NCI-H1436 (cell line): ENCODE measurements at regions not wholly inside any gene's neighbourhood (a gene's known extent, or its start where the extent isn't known, plus 50 kb on each side); places are given as distances from the start of the nearest gene placed in this dataset.

ENCODE experiments used
- DNase-seq: peaks from one replicate; lab custom pipeline; 2025; lab: John Stamatoyannopoulos, UW

GRCh38 chr15:29369261-29369660 lies 99.6 kb upstream of the NSMCE3 start:
- DNase-seq = no peak

GRCh38 chr15:29364426-29365078 lies 94.9 kb upstream of the NSMCE3 start:
- no peak for DNase-seq

GRCh38 chr15:29361560-29361959 lies 91.9 kb upstream of the NSMCE3 start:
- no peak for DNase-seq

GRCh38 chr15:29360152-29360551 lies 90.5 kb upstream of the NSMCE3 start:
- no peak for DNase-seq

DNA sequence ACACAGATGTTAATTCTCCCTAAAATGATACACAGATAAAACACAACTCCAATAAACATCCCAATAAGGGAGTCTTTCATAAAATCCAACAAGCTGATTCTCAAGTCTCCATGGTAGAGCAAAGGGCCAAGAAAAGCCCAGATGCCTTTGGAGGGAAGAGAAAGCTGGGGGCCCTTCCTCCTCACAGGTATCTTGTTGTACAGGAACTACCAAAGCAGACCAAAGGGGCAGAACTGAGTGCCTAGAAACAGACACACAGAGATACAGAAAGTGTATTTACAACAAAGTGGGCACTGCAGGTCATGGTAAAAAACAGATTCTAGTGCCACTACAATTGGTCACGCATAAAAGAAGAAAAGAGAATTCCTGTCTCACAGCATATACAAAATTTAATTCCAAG lies 87.2 kb upstream of the NSMCE3 start:
- no peak for DNase-seq

DNA sequence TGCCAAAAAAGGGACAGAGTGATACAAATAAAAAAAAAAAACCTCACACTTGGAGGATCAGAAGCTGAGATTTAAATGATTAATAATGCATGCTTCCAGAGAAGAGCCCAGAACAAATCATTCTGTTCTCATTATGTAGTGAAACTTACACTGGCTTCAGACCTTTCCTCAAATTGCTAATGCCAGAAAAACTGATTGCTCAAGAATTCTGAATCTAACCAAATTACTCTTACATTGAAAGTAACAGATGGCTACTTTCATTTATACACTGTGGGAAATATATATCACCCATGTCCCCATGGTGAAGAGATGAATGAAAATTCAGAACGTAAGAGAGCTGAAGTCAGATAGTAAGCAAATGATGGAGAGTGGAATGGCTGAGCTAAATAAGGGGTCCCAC lies 85.9 kb upstream of the NSMCE3 start:
- DNase-seq = no peak

- DNase-seq = no peak
Measured at GRCh38 chr15:29352402-29352801, 82.8 kb upstream of the NSMCE3 start.

DNA sequence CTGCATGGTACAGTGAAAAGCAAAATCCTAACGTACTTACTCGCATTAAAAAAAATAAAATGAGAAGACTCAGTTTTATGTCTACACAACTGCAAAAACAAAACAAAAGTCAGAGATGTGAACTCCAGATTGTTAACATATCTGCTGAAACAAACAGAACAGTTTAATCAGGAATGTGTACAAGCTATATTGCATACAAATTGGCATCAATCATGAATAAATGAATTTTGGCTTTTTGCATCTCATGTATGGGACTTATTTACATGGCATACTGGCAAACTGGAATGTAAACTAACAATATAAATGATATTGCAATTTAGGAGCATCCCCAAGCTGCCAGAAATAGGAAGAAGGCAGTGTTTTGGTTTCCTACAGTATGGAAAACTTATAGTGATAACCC lies 79.6 kb upstream of the NSMCE3 start:
- DNase-seq = no peak

GRCh38 chr15:29348336-29348914 lies 78.8 kb upstream of the NSMCE3 start:
- DNase-seq = no peak

- no peak for DNase-seq
Measured at GRCh38 chr15:29346998-29347397, 77.4 kb upstream of the NSMCE3 start.

DNA sequence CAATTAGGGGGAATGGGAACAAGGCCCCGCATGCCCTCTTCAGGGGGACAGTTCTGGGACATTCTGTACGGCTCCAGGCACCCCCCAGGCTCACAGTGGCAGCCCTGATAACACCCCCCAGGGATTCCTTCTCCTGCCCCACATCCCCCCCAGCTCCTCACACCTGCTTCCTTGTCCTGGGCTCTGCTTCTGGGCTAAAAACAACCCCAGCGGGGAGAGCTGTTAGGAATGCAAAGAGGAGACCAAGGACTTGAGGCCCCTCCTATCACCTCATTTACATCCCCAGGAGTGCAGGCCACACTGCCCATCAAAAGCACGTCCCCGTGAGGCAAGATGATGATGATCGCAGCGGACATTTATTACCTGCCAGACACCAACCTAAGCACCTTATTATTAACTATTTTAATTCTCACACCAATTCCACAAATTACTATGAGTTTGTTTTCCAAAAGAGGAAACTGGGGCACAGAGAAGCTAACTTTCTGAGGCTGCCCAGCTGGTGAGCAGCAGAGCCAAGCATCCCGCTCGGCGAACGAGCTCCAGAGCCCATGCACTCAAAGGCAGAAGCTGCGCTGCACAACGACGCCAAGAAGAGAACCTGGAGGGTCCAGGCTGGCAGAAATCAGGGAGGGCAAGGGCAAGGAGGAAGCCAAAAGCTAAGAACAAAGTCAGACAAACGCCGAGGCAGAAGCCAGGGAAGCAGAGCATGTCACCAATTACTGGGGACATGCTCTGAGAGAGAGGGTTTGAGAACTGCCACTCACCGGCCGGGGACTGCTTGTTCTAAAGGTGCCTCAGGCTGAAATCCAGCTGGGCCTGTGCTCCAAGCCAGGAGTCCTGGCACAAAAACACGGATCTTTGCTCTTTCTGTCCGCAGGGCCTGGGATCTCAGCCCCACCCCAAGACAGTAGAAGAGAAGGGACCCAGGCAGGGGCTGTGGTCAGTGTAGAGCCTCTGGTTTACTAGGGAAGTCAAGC lies 76.2 kb upstream of the NSMCE3 start:
- DNase-seq = no peak

DNA sequence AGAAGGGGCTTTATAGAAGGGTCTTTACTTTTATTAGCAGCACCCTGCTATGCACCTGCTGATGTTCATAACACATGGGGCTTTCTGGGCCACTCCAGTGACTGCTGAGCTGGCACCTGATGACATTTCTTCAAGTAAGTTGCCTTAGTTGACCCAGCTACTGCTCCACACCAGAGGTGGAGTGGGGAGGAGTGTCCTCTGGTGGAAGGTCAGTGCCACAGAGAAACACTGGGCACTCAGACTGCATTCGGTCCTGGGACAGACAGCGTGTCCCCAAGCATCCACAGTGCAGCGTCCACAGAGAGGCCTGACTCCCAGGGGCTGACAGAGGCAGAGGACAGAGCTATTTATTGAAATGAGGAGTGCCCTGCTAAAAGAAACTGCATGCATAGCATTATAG lies 74.9 kb upstream of the NSMCE3 start:
- no peak for DNase-seq

GRCh38 chr15:29343229-29343628 lies 73.6 kb upstream of the NSMCE3 start:
- no peak for DNase-seq

DNA sequence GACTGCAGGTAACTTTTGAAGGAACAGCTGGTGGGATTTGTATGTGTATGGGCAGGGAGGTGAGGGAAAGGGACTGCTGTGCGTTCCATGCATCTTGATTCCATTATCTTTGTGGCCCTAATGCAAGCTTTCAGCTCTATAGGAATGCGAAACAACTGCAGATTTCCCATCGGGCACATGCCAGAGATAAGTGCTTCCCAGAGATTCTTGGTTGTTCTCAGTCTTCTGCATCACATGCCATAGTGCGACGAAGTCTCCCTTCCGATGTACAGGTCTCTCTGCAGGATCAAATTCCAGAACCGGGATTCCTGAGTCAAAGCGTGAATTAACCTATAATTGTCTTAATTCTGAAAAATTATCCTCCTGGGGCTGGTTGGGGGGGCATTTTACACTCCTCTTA lies 72.6 kb upstream of the NSMCE3 start:
- DNase-seq = no peak

DNA sequence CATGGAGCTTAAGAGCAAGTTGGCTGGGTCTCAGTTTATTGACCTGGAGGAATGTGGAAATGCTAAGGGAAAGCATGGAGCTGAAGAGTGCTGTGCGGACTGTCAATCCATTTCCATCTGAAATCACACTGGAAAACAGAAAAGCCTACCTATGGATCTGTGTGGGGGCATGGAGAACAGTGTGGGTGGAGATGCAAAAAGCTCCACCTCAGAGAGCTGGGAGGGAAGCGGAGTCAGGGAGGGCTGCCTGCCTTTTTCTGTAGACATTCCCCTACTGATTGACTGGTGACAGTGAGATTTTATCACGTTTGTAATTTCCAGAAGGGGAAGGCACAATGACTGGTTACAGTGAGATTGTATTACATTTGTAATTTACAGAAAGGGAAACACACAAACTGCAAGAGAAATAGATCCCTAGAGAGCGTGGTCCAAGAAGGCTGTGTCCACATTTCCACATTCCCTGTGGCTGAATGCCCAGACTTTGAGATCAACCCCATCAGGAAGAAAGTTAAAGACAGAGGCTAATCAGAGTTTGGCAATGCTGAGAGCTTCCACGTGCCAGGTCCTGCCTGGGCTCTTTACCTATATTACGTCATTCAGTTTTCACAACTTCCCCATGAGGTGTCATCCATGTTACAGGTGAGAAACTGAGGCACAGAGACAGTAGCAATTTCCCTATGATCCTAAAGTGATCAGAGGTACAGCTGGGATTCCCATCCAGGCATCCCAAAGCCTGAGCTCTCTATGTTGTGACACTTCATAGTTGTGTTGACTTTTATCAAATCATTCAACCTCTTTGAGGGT lies 67.7 kb upstream of the NSMCE3 start:
- no peak for DNase-seq

DNA sequence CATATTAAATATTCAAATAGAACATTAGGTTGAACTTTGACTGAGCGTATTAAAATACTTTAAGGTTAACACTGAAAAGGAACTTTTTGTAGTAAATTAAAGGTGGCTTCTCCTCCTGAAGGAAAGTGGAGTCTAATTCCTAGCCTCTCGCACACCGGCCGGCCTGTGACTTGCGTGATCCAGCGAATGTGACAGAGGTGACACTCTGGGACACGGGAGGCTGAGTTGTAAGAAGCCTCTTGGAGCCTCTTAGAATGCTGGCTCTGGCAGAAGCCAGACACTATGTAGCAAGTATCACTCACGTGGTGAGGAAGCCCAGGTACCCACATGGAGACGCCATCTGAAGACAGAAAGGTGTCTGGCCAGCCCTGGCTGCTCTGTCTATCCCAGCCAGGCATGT lies 64.9 kb upstream of the NSMCE3 start:
- DNase-seq = no peak

DNA sequence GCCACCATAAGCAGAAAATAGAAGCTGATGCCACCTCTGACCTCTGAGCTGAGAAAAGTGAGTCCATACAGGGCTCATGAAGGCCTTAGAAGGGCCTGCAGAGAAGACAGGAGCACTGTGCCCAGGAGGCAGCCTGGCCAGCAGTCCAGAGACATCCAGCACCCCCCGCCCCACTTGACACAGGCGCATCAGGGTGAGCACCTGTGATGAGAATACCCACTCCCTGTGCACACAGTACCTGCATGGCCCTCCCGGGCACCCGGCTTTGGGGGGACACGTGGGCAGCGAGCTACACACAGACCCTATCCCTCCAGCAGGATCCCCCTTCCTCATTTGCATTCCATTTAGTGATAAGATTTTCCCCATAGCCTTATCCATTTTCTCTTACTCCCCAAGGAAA lies 63.6 kb upstream of the NSMCE3 start:
- no peak for DNase-seq

DNA sequence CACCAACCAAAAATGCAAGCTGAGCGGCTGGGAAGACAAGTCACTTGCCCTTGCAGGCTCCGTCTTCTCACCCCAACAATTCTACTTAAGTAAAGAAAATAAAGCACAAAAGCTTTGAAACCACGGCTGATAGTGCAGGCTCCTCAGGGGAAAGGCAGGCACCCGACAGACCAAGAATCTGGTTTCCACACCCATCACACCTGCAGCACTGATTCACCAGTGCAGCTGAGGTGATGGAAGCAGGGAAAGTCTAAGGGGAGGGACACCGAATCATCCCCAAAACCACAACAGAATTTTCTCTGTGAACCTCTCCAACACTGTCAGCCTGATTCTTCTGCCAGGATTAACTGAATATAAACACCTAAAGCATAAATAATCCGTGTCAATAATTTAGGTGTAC lies 62.0 kb upstream of the NSMCE3 start:
- DNase-seq = no peak

- no peak for DNase-seq
Measured at GRCh38 chr15:29331071-29331470, 61.4 kb upstream of the NSMCE3 start.

DNA sequence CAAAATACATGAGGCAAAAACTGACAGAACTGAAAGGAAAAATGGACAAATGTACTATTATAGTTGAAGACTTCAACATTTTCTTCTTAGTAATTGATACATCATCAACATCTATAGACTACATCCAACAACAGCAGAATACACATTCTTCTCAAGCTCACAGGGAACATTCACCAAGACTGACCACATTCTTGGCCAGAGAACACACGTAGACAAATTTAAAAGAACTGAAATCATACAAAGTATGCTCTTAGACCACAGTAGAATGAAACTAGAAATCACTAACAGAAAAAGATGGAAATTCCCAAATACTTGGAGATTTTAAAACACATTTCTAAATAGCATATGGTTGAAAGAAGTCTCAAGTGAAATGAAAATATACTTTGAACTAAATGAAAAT lies 55.1 kb upstream of the NSMCE3 start:
- DNase-seq = no peak

- DNase-seq = no peak
Measured at GRCh38 chr15:29323557-29323956, 53.9 kb upstream of the NSMCE3 start.

DNA sequence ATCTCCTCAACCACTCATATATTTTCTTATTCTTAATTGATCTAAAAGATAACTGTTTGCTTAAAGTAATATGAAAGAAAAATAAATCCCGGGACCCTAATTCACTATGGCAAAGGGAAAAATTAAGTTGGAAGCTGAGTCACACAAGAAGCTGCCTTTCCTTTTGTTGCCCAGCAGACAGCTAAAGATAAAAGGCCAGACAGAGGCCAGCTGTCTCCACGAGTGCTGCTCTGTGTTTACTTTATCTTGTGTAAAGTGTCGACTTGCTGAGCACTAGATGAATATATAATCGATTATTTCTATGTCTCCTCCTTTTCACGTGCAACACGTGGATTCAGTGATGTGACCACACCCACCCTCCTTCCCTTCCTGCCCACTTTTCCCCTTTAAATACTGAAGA lies 52.8 kb upstream of the NSMCE3 start:
- DNase-seq = no peak
